HepG2 (cell line): ENCODE measurements at regions not wholly inside any gene's neighbourhood (a gene's known extent, or its start where the extent isn't known, plus 50 kb on each side); places are given as distances from the start of the nearest gene placed in this dataset.

Experiments used
- ATAC-seq: fragments of 200-7000 bp; cut with Tn5 transposase; 3 replicates; pipeline ENCODE4 v1.9.1; 2020; ENCODE audit warnings: mild to moderate bottlenecking, moderate library complexity
- BruUV-seq: library from RNA; stranded (reverse); fragments of 400-500 nt; replicated peaks from 2 replicates; lab custom pipeline; 2021; lab: Mats Ljungman, UMichigan
- CTCF ChIA-PET: fragments of 300-600 bp; formaldehyde crosslinking; extraction: SDS; loops from one replicate; lab custom pipeline; 2021; ENCODE audit warnings: low total read pairs, inconsistent platforms, low intra/inter-chr PET ratio; lab: Yijun Ruan, JAX
- POLR2A ChIA-PET: fragments of 350-600 bp; sonication (Branson Sonifier 250); formaldehyde crosslinking; loops from one replicate; lab custom pipeline; 2020; ENCODE audit warnings: antibody characterized with exemption, inconsistent platforms; lab: Yijun Ruan, JAX
- DNase-seq: peaks from one replicate; pipeline ENCODE4 v3.0.0-alpha.2; 2015; ENCODE audit warnings: low spot score
- FAIRE-seq: peaks from 3 replicates; lab custom pipeline; 2011; peaks lifted over from hg19 to GRCh38; lab: Jason Lieb, UNC
- H2AFZ ChIP-seq: one replicate; pipeline ENCODE4 v1.6.1; 2011; ENCODE audit warnings: low read length, inconsistent platforms
- H3K27ac ChIP-seq: fragments of 300-600 bp; 3 replicates; pipeline ENCODE4 v1.8.0; 2011; ENCODE audit warnings: mixed run types, mild to moderate bottlenecking, mixed read lengths, low read length, inconsistent platforms; ENCODE audit not compliant: insufficient read depth; ENCODE audit errors: extremely low read length
- H3K27me3 ChIP-seq, 2 experiments: fragments of 200-600 bp in 1 of 2; 2 replicates in 1 of 2; 3 replicates in 1 of 2; pipeline versions ENCODE4 v1.6.0 to v1.8.0; 2011; ENCODE audit warnings: low read length in 2 of 2, mild to moderate bottlenecking in 2 of 2, moderate library complexity in 2 of 2, inconsistent platforms in 1 of 2; ENCODE audit not compliant: insufficient read depth in 2 of 2, control insufficient read depth in 1 of 2
- H3K36me3 ChIP-seq, 2 experiments: fragments of 200-600 bp in 1 of 2; replicated peaks in 1 of 2; 2 replicates in 1 of 2; 3 replicates in 1 of 2; pipeline versions ENCODE4 v1.5.1 to v1.8.0; 2011; ENCODE audit warnings: low read length in 2 of 2, inconsistent platforms in 1 of 2; ENCODE audit not compliant: insufficient read depth in 2 of 2, control insufficient read depth in 1 of 2
- H3K4me1 ChIP-seq: 2 replicates; pipeline ENCODE4 v1.5.1; 2012; ENCODE audit warnings: low read length, inconsistent platforms; ENCODE audit not compliant: insufficient read depth
- H3K4me2 ChIP-seq: 2 replicates; pipeline ENCODE4 v1.6.0; 2011; ENCODE audit warnings: low read depth, low read length, inconsistent platforms
- H3K4me3 ChIP-seq, 3 experiments: fragments of 200-600 bp in 1 of 3; sonication (generic), shearing (Covaris generic) in 1 of 3; replicated peaks in 1 of 3; 2 replicates each; pipeline ENCODE4 v1.5.1; 2011 to 2016; ENCODE audit warnings: low read length in 3 of 3, inconsistent platforms in 2 of 3, low read depth in 2 of 3, mild to moderate bottlenecking in 2 of 3, control low read depth in 1 of 3, mixed read lengths in 1 of 3; ENCODE audit not compliant: insufficient read depth in 1 of 3
- H3K79me2 ChIP-seq: one replicate; pipeline ENCODE4 v1.6.1; 2011; ENCODE audit warnings: low read length, inconsistent platforms; ENCODE audit not compliant: insufficient read depth
- H3K9ac ChIP-seq: 2 replicates; pipeline ENCODE4 v1.6.0; 2011; ENCODE audit warnings: mild to moderate bottlenecking, low read depth, low read length, inconsistent platforms; ENCODE audit not compliant: insufficient read depth
- H3K9me3 ChIP-seq: 2 replicates; pipeline ENCODE4 v1.5.1; 2012; ENCODE audit warnings: mild to moderate bottlenecking, low read length
- H4K20me1 ChIP-seq: 2 replicates; pipeline ENCODE4 v1.6.0; 2011; ENCODE audit warnings: inconsistent platforms, mild to moderate bottlenecking, low read length, moderate library complexity; ENCODE audit not compliant: insufficient read depth
- FOXK2 ChIP-seq: fragments of 450-650 bp; IDR thresholded peaks from 2 replicates; pipeline ENCODE4 v1.6.1; 2016
- MAFF ChIP-seq: IDR thresholded peaks from 2 replicates; pipeline ENCODE4 v1.6.1; 2011; ENCODE audit warnings: low read depth, low read length, improper control_type of control experiment
- MEF2D ChIP-seq: sonication (generic); formaldehyde crosslinking; IDR thresholded peaks from 2 replicates; pipeline ENCODE4 v1.5.1; 2020; ENCODE audit warnings: mild to moderate bottlenecking, missing genetic modification reagents
- NCOA2 ChIP-seq: sonication (generic); formaldehyde crosslinking; IDR thresholded peaks from 2 replicates; pipeline ENCODE4 v1.8.0; 2022; ENCODE audit warnings: inconsistent platforms
- ONECUT2 ChIP-seq: sonication (generic); formaldehyde crosslinking; IDR thresholded peaks from 2 replicates; pipeline ENCODE4 v1.4.0; 2020; ENCODE audit warnings: missing genetic modification reagents
- POGZ ChIP-seq: sonication (generic); formaldehyde crosslinking; IDR thresholded peaks from 2 replicates; pipeline ENCODE4 v1.4.0; 2020; ENCODE audit warnings: mild to moderate bottlenecking, missing genetic modification reagents
- PRMT3 ChIP-seq: sonication (generic); formaldehyde crosslinking; IDR thresholded peaks from 2 replicates; pipeline ENCODE4 v1.8.1; 2022; ENCODE audit warnings: low read depth, mild to moderate bottlenecking, moderate library complexity, missing genetic modification reagents, borderline replicate concordance
- TOE1 ChIP-seq: sonication (generic); formaldehyde crosslinking; IDR thresholded peaks from 2 replicates; pipeline ENCODE4 v1.4.0; 2020; ENCODE audit warnings: mild to moderate bottlenecking, missing genetic modification reagents
- ZNF367 ChIP-seq: sonication (generic); formaldehyde crosslinking; IDR thresholded peaks from 2 replicates; pipeline ENCODE4 v1.4.0; 2020; ENCODE audit warnings: missing genetic modification reagents, borderline replicate concordance
- ZNF850 ChIP-seq: sonication (generic); formaldehyde crosslinking; conservative IDR thresholded peaks from 2 replicates; pipeline ENCODE4 v1.9.0; 2021; ENCODE audit warnings: mild to moderate bottlenecking, missing genetic modification reagents
- WGBS: methylation state at CpG from one replicate; pipeline ENCODE4 v1.1.6; 2017; ENCODE audit warnings: low lambda C conversion rate; 5-methylcytosine and 5-hydroxymethylcytosine counted together
- in situ Hi-C: cut with HindIII; loops from 2 replicates; pipeline ENCODE4 v1.10.0; 2017; ENCODE audit warnings: low pct_unique_long_range_greater_than_20kb; ENCODE audit not compliant: extremely low pct_ligation_motif_present
- intact Hi-C: fragments of 100-400 bp; cut with micrococcal nuclease; formaldehyde crosslinking; loops from one replicate; pipeline ENCODE4 v1.10.0; 2022; ENCODE audit not compliant: unreplicated experiment
- TF ChIP-seq, protein P1 (sequence below): sonication (generic); formaldehyde crosslinking; IDR thresholded peaks from 2 replicates; pipeline ENCODE4 v1.5.0; 2020; ENCODE audit warnings: missing genetic modification reagents
- TF ChIP-seq, protein P2 (sequence below): sonication (generic); formaldehyde crosslinking; IDR thresholded peaks from 2 replicates; pipeline ENCODE4 v1.5.0; 2020; ENCODE audit warnings: missing genetic modification reagents
- TF ChIP-seq, protein P3 (sequence below): sonication (generic); formaldehyde crosslinking; IDR thresholded peaks from 2 replicates; pipeline ENCODE4 v1.4.0; 2020; ENCODE audit warnings: mild to moderate bottlenecking, missing genetic modification reagents
- TF ChIP-seq, protein P4 (sequence below): sonication (generic); formaldehyde crosslinking; IDR thresholded peaks from 2 replicates; pipeline ENCODE4 v1.4.0; 2020; ENCODE audit warnings: missing genetic modification reagents

DNA sequence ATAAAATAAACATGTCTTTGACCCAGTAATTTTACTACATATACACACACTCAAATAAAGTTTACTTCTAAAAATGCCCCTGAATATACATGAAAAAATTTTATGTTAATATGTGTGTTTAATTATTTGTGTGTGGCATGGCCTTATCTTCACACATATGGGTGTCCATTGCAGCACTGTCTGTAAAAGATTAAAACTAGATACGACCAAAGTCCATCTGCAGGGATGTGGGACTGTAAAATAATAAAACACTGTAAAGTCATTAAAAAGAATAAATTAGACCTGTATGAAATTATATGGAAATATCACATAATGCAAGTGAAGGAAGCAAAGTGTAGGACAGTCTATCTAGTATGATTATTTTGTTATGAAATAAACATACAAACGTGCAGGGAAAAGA lies 337.3 kb downstream of the RND3 start (continued):
- TF ChIP-seq PRMT3 (CRISPR knock-in tag) (no peak), POGZ (CRISPR knock-in tag) (no peak)

DNA sequence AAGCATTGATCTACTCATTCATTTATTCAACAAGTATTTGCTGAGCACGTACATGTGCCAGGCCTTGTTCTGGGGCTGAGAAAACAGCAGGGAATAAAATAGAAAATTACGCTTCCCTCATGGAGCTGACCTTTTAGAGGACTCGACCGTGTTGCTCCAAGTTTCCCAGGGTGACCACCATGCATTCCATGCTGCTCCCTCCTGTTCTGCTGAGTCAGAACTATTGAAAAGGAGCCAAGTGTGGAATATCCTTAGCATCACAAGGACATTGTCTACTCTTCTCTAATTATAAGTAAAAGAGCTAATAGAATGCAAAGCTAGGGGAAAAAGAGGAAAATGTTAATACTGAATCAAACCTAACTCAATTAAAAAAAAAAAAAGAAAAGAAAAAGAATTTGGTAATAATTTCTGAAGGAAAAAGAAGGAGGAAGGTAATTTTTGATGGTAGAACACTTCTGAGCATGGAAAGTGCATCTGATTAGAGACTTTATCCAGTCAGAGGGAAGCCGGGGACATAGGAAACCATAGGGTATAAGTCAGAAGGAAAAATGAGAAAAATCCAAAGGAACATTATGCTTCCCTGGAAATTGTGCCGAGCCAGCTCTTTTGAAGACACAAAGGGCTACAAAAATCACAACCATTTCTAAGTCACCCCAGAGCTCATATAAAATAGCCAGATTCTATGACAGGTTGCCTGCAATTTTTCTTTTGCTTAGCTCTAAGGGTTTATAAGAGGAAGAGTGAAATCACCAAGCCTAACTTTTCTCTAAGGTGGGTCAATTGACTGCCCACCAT lies 339.4 kb downstream of the RND3 start:
- in situ Hi-C loops, result no loop called here
- intact Hi-C loops, result no loop called here
- BruUV-seq, result no TSS peak
- Histone ChIP-seq H2AFZ (no peak overlapping the region), H3K36me3 (no peaks in the 10 kb centered on the region), H3K9ac (no peak overlapping the region), H3K27me3 (no peaks in the 10 kb centered on the region), H4K20me1 (no peaks in the 10 kb centered on the region), H3K4me2 (no peak overlapping the region), H3K9me3 (peaks cover 68% of the 10 kb centered on the region), H3K79me2 (no peaks in the 10 kb centered on the region), H3K4me3 (no peak overlapping the region), H3K27ac (no peak overlapping the region), H3K4me1 (no peaks in the 10 kb centered on the region)
- ChIA-PET POLR2A (no interaction called here), CTCF (no interaction called here)
- FAIRE-seq, result no peak
- no peak for ATAC-seq
- no peak for DNase-seq
- 12% methylated on average over 6 of the region's 6 CpGs for WGBS
- TF ChIP-seq MAFF (peak; percentile 45; the same call in 1 of the 2 replicates), TOE1 (CRISPR knock-in tag) (no peak), MEF2D (no peak), ZNF850 (no peak), ZNF367 (CRISPR knock-in tag) (no peak), NCOA2 (CRISPR knock-in tag) (no peak), ONECUT2 (CRISPR knock-in tag) (no peak), FOXK2 (no peak)
- TF ChIP-seq, protein P1, sequence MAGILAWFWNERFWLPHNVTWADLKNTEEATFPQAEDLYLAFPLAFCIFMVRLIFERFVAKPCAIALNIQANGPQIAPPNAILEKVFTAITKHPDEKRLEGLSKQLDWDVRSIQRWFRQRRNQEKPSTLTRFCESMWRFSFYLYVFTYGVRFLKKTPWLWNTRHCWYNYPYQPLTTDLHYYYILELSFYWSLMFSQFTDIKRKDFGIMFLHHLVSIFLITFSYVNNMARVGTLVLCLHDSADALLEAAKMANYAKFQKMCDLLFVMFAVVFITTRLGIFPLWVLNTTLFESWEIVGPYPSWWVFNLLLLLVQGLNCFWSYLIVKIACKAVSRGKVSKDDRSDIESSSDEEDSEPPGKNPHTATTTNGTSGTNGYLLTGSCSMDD (CRISPR knock-in tag), result no peak
- TF ChIP-seq, protein P2, sequence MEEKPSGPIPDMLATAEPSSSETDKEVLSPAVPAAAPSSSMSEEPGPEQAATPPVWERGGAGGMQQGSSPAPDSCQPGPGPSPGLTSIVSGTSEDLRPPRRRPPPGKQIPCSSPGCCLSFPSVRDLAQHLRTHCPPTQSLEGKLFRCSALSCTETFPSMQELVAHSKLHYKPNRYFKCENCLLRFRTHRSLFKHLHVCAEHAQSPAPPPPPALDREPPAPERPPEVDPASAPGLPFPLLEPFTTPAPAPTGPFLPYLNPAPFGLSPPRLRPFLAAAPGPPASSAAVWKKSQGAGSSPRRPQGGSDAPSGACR (CRISPR knock-in tag), result no peak
- TF ChIP-seq, protein P3, sequence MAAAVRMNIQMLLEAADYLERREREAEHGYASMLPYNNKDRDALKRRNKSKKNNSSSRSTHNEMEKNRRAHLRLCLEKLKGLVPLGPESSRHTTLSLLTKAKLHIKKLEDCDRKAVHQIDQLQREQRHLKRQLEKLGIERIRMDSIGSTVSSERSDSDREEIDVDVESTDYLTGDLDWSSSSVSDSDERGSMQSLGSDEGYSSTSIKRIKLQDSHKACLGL, result no peak
- TF ChIP-seq, protein P4, sequence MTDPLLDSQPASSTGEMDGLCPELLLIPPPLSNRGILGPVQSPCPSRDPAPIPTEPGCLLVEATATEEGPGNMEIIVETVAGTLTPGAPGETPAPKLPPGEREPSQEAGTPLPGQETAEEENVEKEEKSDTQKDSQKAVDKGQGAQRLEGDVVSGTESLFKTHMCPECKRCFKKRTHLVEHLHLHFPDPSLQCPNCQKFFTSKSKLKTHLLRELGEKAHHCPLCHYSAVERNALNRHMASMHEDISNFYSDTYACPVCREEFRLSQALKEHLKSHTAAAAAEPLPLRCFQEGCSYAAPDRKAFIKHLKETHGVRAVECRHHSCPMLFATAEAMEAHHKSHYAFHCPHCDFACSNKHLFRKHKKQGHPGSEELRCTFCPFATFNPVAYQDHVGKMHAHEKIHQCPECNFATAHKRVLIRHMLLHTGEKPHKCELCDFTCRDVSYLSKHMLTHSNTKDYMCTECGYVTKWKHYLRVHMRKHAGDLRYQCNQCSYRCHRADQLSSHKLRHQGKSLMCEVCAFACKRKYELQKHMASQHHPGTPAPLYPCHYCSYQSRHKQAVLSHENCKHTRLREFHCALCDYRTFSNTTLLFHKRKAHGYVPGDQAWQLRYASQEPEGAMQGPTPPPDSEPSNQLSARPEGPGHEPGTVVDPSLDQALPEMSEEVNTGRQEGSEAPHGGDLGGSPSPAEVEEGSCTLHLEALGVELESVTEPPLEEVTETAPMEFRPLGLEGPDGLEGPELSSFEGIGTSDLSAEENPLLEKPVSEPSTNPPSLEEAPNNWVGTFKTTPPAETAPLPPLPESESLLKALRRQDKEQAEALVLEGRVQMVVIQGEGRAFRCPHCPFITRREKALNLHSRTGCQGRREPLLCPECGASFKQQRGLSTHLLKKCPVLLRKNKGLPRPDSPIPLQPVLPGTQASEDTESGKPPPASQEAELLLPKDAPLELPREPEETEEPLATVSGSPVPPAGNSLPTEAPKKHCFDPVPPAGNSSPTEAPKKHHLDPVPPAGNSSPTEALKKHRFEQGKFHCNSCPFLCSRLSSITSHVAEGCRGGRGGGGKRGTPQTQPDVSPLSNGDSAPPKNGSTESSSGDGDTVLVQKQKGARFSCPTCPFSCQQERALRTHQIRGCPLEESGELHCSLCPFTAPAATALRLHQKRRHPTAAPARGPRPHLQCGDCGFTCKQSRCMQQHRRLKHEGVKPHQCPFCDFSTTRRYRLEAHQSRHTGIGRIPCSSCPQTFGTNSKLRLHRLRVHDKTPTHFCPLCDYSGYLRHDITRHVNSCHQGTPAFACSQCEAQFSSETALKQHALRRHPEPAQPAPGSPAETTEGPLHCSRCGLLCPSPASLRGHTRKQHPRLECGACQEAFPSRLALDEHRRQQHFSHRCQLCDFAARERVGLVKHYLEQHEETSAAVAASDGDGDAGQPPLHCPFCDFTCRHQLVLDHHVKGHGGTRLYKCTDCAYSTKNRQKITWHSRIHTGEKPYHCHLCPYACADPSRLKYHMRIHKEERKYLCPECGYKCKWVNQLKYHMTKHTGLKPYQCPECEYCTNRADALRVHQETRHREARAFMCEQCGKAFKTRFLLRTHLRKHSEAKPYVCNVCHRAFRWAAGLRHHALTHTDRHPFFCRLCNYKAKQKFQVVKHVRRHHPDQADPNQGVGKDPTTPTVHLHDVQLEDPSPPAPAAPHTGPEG (CRISPR knock-in tag), result no peak
